ENCODE measurements at regions not wholly inside any gene's neighbourhood (a gene's known extent, or its start where the extent isn't known, plus 50 kb on each side); places are given as distances from the start of the nearest gene placed in this dataset.

DNA sequence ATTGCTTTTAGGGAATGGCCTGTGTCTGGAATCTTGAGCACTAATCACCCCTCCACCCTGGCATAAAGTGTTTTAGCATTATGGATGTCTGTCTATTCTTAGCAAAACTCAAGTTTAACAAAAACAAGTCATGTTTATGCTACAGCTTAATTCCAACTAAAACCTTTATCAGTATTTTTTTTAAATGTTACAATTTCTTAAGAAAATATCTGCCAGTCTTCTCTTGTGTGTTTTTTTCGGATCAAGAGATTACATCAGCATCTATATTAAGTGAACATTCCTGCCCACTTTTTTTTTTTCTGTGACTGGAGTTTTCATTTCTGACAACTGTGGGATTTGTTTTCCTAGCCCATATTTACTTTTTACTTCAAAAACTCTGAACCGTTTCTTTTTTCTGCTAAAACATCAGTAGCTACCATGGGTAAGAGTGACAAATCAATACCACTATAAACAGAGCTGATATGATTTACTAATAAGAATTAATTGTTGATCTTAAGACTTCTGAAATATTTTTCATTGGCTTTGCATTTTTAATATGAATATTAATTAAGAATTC is 94.3 kb downstream of the EDN1 start:
- Mint-ChIP-seq H3K4me1 (0 out of 4 replicates have a peak, but pooled peaks cover 0 to 2% of the 10 kb centered on the region in 2 experiments), H3K36me3 (ENCODE audit: insufficient read depth in 1 of 3, low read depth in 3 of 3) (peaks cover 0 to 6% (median 0%) of the 10 kb centered on the region in 3 experiments; a peak in 2 of 7 replicates), H3K27me3 (ENCODE audit: low read depth) (no peaks in the 10 kb centered on the region), H3K9me3 (peaks cover 0 to 8% of the 10 kb centered on the region in 2 experiments; a peak in 2 of 5 replicates), H3K4me3 (no peak overlapping the region), H3K27ac (no peak overlapping the region)
- no peak overlapping the region for H3K4ac ChIP-seq (ENCODE audit: low read depth, low read length)
- no peak overlapping the region for H3K56ac ChIP-seq (ENCODE audit: insufficient read length, low read depth, low read length)
- no peaks in the 10 kb centered on the region for H3K4me1 ChIP-seq (ENCODE audit: insufficient read depth, low read length)
- H2AFZ ChIP-seq (ENCODE audit: low read length), result no peak overlapping the region
- H3K14ac ChIP-seq (ENCODE audit: insufficient read depth, low read length), result no peak overlapping the region
- H3K79me2 ChIP-seq (ENCODE audit: insufficient read depth, low read length), result no peaks in the 10 kb centered on the region
- TF ChIP-seq, protein P1, sequence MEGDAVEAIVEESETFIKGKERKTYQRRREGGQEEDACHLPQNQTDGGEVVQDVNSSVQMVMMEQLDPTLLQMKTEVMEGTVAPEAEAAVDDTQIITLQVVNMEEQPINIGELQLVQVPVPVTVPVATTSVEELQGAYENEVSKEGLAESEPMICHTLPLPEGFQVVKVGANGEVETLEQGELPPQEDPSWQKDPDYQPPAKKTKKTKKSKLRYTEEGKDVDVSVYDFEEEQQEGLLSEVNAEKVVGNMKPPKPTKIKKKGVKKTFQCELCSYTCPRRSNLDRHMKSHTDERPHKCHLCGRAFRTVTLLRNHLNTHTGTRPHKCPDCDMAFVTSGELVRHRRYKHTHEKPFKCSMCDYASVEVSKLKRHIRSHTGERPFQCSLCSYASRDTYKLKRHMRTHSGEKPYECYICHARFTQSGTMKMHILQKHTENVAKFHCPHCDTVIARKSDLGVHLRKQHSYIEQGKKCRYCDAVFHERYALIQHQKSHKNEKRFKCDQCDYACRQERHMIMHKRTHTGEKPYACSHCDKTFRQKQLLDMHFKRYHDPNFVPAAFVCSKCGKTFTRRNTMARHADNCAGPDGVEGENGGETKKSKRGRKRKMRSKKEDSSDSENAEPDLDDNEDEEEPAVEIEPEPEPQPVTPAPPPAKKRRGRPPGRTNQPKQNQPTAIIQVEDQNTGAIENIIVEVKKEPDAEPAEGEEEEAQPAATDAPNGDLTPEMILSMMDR (conservative IDR thresholded peaks at IDR 0.05), result no peak
- DNase-seq, result no peak
- no CpG with 5 or more reads among the region's 2 CpGs for WGBS (ENCODE audit: extremely low coverage, insufficient read length, low lambda C conversion rate)
- H3K18ac ChIP-seq (ENCODE audit: insufficient read length, low read depth, low read length), result no peak overlapping the region
- H2AK5ac ChIP-seq (ENCODE audit: insufficient read length, low read length), result no peak overlapping the region
- no peak overlapping the region for H4K5ac ChIP-seq (ENCODE audit: insufficient read length, low read depth, low read length)
- H3K27me3 ChIP-seq (ENCODE audit: insufficient read depth, low read length), result no peaks in the 10 kb centered on the region
- H2BK5ac ChIP-seq (ENCODE audit: insufficient read length, low read length), result no peak overlapping the region
- H3K27ac ChIP-seq (ENCODE audit: insufficient read length, low read depth, low read length), result no peak overlapping the region
- no peak overlapping the region for H4K8ac ChIP-seq (replicated peaks; ENCODE audit: insufficient read length, low read depth, low read length)
- no peak overlapping the region for H2BK120ac ChIP-seq (ENCODE audit: low read depth, low read length, poor library complexity, severe bottlenecking)
- H4K20me1 ChIP-seq (ENCODE audit: control insufficient read depth, insufficient read depth, insufficient read length), result no peaks in the 10 kb centered on the region
- no peak overlapping the region for H3K23ac ChIP-seq (ENCODE audit: insufficient read length, low read depth, low read length)
- no peak overlapping the region for H2BK15ac ChIP-seq (ENCODE audit: low read depth, low read length)
- no peaks in the 10 kb centered on the region for H3K79me1 ChIP-seq (ENCODE audit: insufficient read depth, low read depth, low read length, poor library complexity, severe bottlenecking)
- H2BK20ac ChIP-seq (ENCODE audit: low read depth, low read length, poor library complexity, severe bottlenecking), result no peak overlapping the region
- H3K9ac ChIP-seq (ENCODE audit: extremely low read depth, insufficient read length, low read length), result no peak overlapping the region
- no peak overlapping the region for H2BK12ac ChIP-seq (ENCODE audit: insufficient read length, low read depth, low read length)
- no peak overlapping the region for H4K91ac ChIP-seq (ENCODE audit: insufficient read length, low read depth, low read length)
- H3K4me2 ChIP-seq (ENCODE audit: insufficient read depth, insufficient read length, low read length), result no peak overlapping the region
- H3K9me3 ChIP-seq (ENCODE audit: control insufficient read depth, low read depth, low read length), result no peaks in the 10 kb centered on the region
- H3T11ph ChIP-seq (ENCODE audit: low read length), result no peak overlapping the region
- H3K23me2 ChIP-seq (ENCODE audit: insufficient read length, low read depth, low read length, poor library complexity, severe bottlenecking), result no peaks in the 10 kb centered on the region

All from H9 (cell line).